GM12873 (cell line): ENCODE measurements at regions not wholly inside any gene's neighbourhood (a gene's known extent, or its start where the extent isn't known, plus 50 kb on each side); places are given as distances from the start of the nearest gene placed in this dataset.

ENCODE experiments used
- TF ChIP-seq, protein P1 (sequence below): IDR thresholded peaks from 2 replicates; pipeline ENCODE4 v1.5.1; 2012; ENCODE audit warnings: low read depth, mild to moderate bottlenecking, moderate library complexity, low read length, control low read depth; ENCODE audit not compliant: insufficient read depth; ENCODE audit errors: missing control alignments

DNA sequence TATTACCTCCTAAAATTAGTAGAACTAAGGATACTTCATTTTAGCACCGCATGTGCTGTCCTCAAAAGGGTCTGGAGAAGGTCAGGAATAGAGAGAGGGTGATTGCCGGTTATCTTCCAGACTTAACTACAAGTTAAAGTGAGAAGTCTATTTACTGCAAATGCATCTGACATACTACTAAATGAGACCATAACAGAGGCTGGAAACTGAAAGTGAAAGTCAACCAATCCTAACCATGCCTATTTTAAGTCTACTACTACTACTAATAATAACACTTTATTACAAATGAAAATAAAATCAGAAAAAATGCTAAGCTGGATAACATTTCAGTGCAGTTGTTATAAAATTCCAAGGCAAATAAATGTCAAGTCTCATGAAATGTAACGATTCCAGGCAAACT, 244.7 kb downstream of the KIF20B start:
- TF ChIP-seq, protein P1, sequence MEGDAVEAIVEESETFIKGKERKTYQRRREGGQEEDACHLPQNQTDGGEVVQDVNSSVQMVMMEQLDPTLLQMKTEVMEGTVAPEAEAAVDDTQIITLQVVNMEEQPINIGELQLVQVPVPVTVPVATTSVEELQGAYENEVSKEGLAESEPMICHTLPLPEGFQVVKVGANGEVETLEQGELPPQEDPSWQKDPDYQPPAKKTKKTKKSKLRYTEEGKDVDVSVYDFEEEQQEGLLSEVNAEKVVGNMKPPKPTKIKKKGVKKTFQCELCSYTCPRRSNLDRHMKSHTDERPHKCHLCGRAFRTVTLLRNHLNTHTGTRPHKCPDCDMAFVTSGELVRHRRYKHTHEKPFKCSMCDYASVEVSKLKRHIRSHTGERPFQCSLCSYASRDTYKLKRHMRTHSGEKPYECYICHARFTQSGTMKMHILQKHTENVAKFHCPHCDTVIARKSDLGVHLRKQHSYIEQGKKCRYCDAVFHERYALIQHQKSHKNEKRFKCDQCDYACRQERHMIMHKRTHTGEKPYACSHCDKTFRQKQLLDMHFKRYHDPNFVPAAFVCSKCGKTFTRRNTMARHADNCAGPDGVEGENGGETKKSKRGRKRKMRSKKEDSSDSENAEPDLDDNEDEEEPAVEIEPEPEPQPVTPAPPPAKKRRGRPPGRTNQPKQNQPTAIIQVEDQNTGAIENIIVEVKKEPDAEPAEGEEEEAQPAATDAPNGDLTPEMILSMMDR = no peak

DNA sequence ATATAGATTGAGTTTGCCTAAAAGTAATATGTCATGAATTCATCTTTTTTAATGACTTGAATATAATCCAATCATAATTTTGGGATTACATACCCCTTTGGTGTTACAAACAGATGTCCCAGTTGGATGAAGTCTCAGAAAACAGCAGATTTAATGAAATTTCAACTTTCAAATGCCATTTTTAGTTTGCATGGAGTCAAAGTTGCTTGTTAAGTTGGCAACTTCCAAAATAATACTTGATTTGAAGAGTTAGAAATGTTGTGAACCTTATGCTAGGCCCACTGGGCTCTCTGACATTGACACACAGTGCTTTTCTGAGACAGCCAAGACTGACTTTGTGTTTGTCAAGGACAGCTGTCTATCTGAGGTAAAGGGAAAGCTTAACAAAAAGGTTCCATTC, 248.1 kb downstream of the KIF20B start:
- TF ChIP-seq, protein P1 = no peak

DNA sequence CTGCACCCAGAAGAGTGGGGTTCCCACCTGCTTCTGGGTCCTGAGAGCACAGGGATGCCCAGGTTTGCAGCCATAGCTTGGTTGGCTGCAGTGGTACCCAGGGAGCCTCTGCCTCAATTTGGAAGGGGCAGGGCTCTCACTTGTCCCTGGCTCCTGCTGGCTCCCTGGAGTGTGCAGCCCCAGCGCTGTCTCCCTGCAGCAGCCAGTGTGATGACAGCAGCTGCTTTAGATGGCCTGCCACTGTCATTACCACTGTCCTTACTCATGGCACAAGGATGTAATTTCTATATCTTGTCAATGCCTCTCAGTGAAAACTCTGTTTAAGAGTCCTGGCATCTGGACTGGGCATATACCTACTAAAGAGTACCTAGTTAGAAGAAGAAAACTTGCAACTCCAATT, 250.9 kb downstream of the KIF20B start:
- TF ChIP-seq, protein P1 = no peak

DNA sequence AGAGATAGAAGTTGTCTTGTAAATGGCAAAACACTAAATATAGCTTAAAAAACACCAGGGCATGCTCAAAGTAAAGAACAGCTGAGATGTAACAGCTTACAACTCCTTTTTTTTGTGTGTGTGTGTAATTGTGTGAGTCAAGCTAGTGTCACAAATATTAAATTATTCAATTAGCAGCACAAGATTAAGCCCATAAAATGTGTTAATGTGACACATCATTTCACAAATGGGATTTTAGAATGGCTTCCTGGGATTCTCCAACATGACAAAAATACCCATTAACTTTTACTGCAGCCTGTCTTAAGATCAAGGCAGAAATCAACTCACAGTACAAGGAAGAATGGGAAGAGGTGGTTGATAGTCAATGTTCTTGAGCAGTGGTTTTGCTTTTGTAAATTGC, 251.4 kb downstream of the KIF20B start:
- TF ChIP-seq, protein P1 = no peak

DNA sequence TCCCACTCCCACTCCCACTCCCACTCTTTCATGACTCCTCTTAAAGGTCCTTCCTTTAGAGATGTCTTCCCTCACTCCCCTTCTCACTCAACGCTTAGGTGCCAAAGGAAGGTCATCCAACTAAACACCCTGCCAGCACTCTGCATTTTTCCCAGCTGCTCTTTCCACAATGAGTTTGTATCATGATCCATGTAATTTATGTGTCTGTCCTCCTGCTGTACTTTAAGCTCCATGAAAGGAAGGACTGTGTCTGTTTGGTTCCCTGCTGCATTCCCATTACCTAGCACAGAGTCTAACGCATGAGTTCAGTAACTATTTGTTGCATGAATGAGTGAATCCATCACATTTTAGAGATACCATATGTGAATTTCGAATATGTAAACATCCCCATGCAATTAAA, 252.7 kb downstream of the KIF20B start:
- TF ChIP-seq, protein P1 = no peak

DNA sequence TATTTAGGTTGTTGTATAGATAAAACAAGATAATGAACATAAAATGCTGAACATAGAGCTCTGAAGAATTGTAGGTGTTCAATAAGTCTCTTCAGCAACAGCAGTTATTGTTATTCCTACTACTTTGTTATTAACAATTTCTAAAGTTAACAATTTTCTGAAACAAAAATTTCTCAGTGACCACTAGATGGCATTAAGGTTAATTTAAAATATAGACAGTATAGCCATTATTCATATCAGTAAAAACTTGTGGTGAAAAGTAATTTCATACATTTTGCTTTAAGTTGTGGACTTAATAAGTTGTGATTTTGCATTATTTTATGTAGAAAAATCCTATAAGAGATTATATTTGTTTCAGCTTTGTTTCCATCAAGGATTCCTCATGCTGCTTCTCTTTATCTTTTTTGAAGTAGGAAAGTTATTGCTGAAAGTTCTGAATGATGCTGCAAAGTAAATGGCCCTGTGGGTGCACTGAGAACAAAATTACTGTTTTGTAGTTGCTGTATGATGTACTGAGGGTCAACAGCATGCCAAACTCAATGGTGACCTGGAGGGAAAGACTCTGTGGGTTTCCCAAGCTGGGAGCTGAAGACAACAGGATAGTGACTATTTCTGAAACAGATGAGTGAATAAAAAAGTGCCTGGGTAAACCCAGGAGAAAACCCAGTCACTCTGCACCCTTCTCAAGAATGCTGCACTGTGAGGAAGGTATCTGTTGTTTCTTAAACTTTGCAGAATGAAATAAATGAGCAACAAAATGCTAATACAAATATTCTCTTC, 253.6 kb downstream of the KIF20B start:
- TF ChIP-seq, protein P1 = peak; percentile 27

DNA sequence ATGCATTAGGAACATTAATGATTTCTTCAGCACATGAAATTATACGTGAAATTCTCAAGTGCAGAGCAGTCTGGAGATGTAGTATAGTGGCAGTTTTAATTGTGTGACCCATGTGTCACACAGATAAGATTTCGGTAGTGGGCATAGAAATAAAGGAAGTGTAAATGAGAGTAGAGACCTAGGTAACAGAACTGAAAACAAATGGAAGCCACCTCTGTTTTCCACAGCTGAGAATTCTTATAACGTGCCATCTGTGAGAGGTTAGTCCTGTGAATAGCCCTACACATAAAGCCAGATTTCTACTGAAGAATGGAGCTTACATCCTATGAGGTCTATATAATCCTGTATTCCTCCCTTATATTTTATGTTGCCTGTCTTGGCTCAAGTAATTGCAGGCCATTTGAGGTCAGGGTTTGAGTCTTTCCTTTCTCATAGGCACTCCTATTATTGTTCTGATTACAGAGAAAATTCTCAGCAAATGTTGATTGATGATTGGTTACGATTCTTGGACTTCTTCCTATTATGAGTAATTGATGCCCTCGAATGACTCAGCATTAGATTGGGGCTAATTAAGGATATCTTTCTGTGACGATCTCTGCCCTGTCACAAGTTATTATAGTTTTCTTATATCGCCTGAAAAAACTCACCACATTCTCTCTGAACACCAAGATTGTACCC, 258.2 kb downstream of the KIF20B start:
- TF ChIP-seq, protein P1 = no peak
